Neuronal stem cell (in vitro differentiated cells): ENCODE measurements at regions not wholly inside any gene's neighbourhood (a gene's known extent, or its start where the extent isn't known, plus 50 kb on each side); places are given as distances from the start of the nearest gene placed in this dataset.

Experiments
- DNase-seq: peaks from one replicate; pipeline ENCODE4 v3.0.0-alpha.2; 2013; ENCODE audit warnings: low spot score
- H2AFZ ChIP-seq: one replicate; pipeline ENCODE4 v1.6.1; 2013; ENCODE audit warnings: mild to moderate bottlenecking, low read length, inconsistent platforms
- H2AK5ac ChIP-seq: 2 replicates; pipeline ENCODE4 v1.6.1; 2013; ENCODE audit warnings: low read depth, mild to moderate bottlenecking, inconsistent platforms, low read length, moderate library complexity, mixed read lengths
- H2BK120ac ChIP-seq: 2 replicates; pipeline ENCODE4 v1.6.1; 2013; ENCODE audit warnings: low read depth, mild to moderate bottlenecking, inconsistent platforms, low read length, moderate library complexity, mixed read lengths
- H2BK12ac ChIP-seq: one replicate; pipeline ENCODE4 v1.6.1; 2013; ENCODE audit warnings: low read length, inconsistent platforms
- H2BK15ac ChIP-seq: 2 replicates; pipeline ENCODE4 v1.6.1; 2013; ENCODE audit warnings: mild to moderate bottlenecking, low read length, inconsistent platforms, mixed read lengths
- H2BK5ac ChIP-seq: one replicate; pipeline ENCODE4 v1.6.1; 2013; ENCODE audit warnings: inconsistent platforms, mild to moderate bottlenecking, low read length, moderate library complexity
- H3K14ac ChIP-seq: one replicate; pipeline ENCODE4 v1.6.1; 2013; ENCODE audit warnings: low read length, inconsistent platforms
- H3K18ac ChIP-seq: 2 replicates; pipeline ENCODE4 v1.6.1; 2013; ENCODE audit warnings: low read length, inconsistent platforms
- H3K23ac ChIP-seq: 2 replicates; pipeline ENCODE4 v1.6.1; 2013; ENCODE audit warnings: low read depth, mild to moderate bottlenecking, mixed read lengths, low read length, inconsistent platforms; ENCODE audit not compliant: poor library complexity
- H3K27ac ChIP-seq: replicated peaks from 3 replicates; pipeline ENCODE4 v1.5.1; 2013; ENCODE audit warnings: low read length, inconsistent platforms
- H3K27me3 ChIP-seq, 3 experiments: 2 replicates each; pipeline ENCODE4 v1.6.1; 2013; ENCODE audit warnings: low read length in 3 of 3, mild to moderate bottlenecking in 2 of 3, inconsistent platforms in 1 of 3, low read depth in 1 of 3, mixed read lengths in 1 of 3, moderate library complexity in 1 of 3; ENCODE audit not compliant: control insufficient read depth in 3 of 3, insufficient read depth in 3 of 3
- H3K36me3 ChIP-seq, 2 donors: replicated peaks in 1 of 2; 2 replicates each; pipeline ENCODE4 v1.6.1; 2013; ENCODE audit warnings: low read length in 2 of 2; ENCODE audit not compliant: control insufficient read depth in 2 of 2, insufficient read depth in 2 of 2
- H3K4ac ChIP-seq: 2 replicates; pipeline ENCODE4 v1.6.1; 2013; ENCODE audit warnings: inconsistent platforms, mild to moderate bottlenecking, low read length, moderate library complexity
- H3K4me1 ChIP-seq, 2 donors: 1 replicate in 1 of 2; 2 replicates in 1 of 2; pipeline ENCODE4 v1.6.1; 2013; ENCODE audit warnings: low read length in 2 of 2, low read depth in 1 of 2; ENCODE audit not compliant: control insufficient read depth in 2 of 2, insufficient read depth in 1 of 2
- H3K4me2 ChIP-seq: one replicate; pipeline ENCODE4 v1.6.1; 2013; ENCODE audit warnings: mild to moderate bottlenecking, low read length, inconsistent platforms; ENCODE audit not compliant: insufficient read depth, poor library complexity, severe bottlenecking
- H3K4me3 ChIP-seq, 2 donors: 2 replicates each; pipeline ENCODE4 v1.5.1; 2013; ENCODE audit warnings: low read length in 2 of 2, mild to moderate bottlenecking in 2 of 2, inconsistent platforms in 1 of 2, moderate library complexity in 1 of 2
- H3K79me1 ChIP-seq: one replicate; pipeline ENCODE4 v1.6.1; 2013; ENCODE audit warnings: low read depth, mild to moderate bottlenecking, inconsistent platforms, low read length, moderate library complexity
- H3K9ac ChIP-seq: one replicate; pipeline ENCODE4 v1.6.1; 2013; ENCODE audit warnings: mild to moderate bottlenecking, low read depth, low read length, inconsistent platforms; ENCODE audit not compliant: poor library complexity
- H3K9me3 ChIP-seq, 2 donors: replicated peaks in 1 of 2; 2 replicates each; pipeline versions ENCODE3 to v1.6.1; 2013; ENCODE audit warnings: low read length in 2 of 2, mild to moderate bottlenecking in 2 of 2, inconsistent platforms in 1 of 2, low read depth in 1 of 2, mixed read lengths in 1 of 2, moderate library complexity in 1 of 2; ENCODE audit not compliant: control insufficient read depth in 2 of 2, insufficient read depth in 1 of 2
- H4K8ac ChIP-seq: one replicate; pipeline ENCODE4 v1.6.1; 2013; ENCODE audit warnings: low read depth, mild to moderate bottlenecking, inconsistent platforms, low read length, moderate library complexity
- H4K91ac ChIP-seq: one replicate; pipeline ENCODE4 v1.6.1; 2013; ENCODE audit warnings: low read length, low read depth, mild to moderate bottlenecking, inconsistent platforms; ENCODE audit not compliant: poor library complexity
- WGBS, 2 donors: extraction: QIAGEN DNeasy Blood & Tissue Kit; methylation state at CpG; one replicate each; pipeline ENCODE4 v1.1.7; 2013; ENCODE audit warnings: missing lambda C conversion rate in 2 of 2, mixed read lengths in 1 of 2; ENCODE audit not compliant: insufficient read length in 2 of 2, insufficient replicate concordance in 1 of 2; ENCODE audit errors: extremely low coverage in 2 of 2; 5-methylcytosine and 5-hydroxymethylcytosine counted together

DNA sequence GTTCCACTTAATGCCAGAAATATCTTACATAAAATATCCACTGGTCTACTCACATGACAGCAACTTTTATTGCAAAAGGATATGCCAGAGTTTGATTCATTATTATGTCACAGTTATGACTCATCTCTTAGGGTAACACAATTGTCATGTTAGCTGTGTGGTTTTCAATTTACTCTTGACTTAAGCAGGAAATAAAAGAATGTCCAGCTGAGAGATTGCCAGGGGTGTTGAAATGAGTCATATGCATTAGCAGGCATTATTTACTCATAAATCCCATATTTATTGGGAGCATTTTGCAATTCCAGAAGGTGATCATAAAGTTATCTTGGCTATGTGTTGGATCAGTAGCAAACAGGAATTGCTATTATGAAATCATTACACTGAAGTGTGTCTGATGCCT lies 1164.6 kb upstream of the CDH18 start:
- Histone ChIP-seq H3K36me3 (no peaks in the 10 kb centered on the region), H2AFZ (no peak overlapping the region), H3K18ac (no peak overlapping the region)

DNA sequence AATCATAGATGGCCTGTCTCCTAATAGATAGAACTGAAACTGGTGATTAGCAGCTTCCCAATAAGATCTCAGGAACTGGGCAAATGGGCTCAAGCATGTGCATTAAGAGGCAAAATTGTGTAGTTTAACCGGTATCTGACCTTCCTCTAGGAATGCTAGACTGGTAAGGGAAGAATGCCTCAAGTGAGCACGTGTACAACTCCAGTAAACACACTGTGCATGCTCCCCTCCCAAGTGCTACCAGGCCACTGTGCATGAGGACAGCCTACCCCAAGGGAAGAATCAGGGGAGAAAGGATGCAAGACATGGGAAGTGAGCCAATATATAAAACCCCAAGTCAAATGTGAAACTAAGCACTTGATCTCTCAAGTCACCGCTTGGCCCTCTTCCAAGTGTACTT lies 1157.4 kb upstream of the CDH18 start:
- H3K79me1 ChIP-seq = no peaks in the 10 kb centered on the region
- no peak overlapping the region for H4K8ac ChIP-seq
- H3K27me3 ChIP-seq = no peaks in the 10 kb centered on the region
- H3K9ac ChIP-seq = no peak overlapping the region
- H2BK5ac ChIP-seq = no peak overlapping the region
- H2BK15ac ChIP-seq = no peak overlapping the region
- H2AFZ ChIP-seq = no peak overlapping the region
- H3K23ac ChIP-seq = no peak overlapping the region
- H3K4me2 ChIP-seq = no peak overlapping the region
- no peaks in the 10 kb centered on the region for H3K36me3 ChIP-seq
- no peak overlapping the region for H3K4me3 ChIP-seq
- H3K9me3 ChIP-seq = no peaks in the 10 kb centered on the region
- no peak for DNase-seq
- no peak overlapping the region for H4K91ac ChIP-seq
- H3K4ac ChIP-seq = no peak overlapping the region
- no peak overlapping the region for H3K27ac ChIP-seq
- no peak overlapping the region for H2BK120ac ChIP-seq
- no CpG with 5 or more reads among the region's 3 CpGs for WGBS, 2 donors
- H2AK5ac ChIP-seq = no peak overlapping the region
- H3K4me1 ChIP-seq = no peaks in the 10 kb centered on the region
- H3K18ac ChIP-seq = no peak overlapping the region
- no peak overlapping the region for H3K14ac ChIP-seq
- H2BK12ac ChIP-seq = no peak overlapping the region

More for the DNA sequence above, 1164.6 kb upstream of the CDH18 start:
- no peak overlapping the region for H3K9ac ChIP-seq
- no peaks in the 10 kb centered on the region for H3K4me1 ChIP-seq
- no peak overlapping the region for H3K4ac ChIP-seq
- H3K79me1 ChIP-seq = no peaks in the 10 kb centered on the region
- H3K9me3 ChIP-seq = no peaks in the 10 kb centered on the region
- no peak overlapping the region for H2BK12ac ChIP-seq
- no peak overlapping the region for H2AK5ac ChIP-seq
- H3K23ac ChIP-seq = no peak overlapping the region
- H3K14ac ChIP-seq = no peak overlapping the region
- H3K27ac ChIP-seq = no peak overlapping the region
- no peak overlapping the region for H2BK5ac ChIP-seq
- H3K4me3 ChIP-seq = no peak overlapping the region
- H4K91ac ChIP-seq = no peak overlapping the region
- DNase-seq = no peak
- H4K8ac ChIP-seq = no peak overlapping the region
- no peaks in the 10 kb centered on the region for H3K27me3 ChIP-seq
- H2BK120ac ChIP-seq = no peak overlapping the region
- no peak overlapping the region for H2BK15ac ChIP-seq
- H3K4me2 ChIP-seq = no peak overlapping the region

- no peaks in the 10 kb centered on the region for H3K4me1 ChIP-seq
These were observed 1155.7 kb upstream of the CDH18 start for GRCh38 chr5:21143686-21144085.

GRCh38 chr5:21142791-21143190 lies 1154.8 kb upstream of the CDH18 start:
- WGBS, 2 donors = no CpG with 5 or more reads among the region's 9 CpGs
- no peak overlapping the region for H3K27ac ChIP-seq

More at GRCh38 chr5:21143686-21144085, 1155.7 kb upstream of the CDH18 start:
- Histone ChIP-seq H3K23ac (no peak overlapping the region), H3K27ac (no peak overlapping the region), H4K8ac (no peak overlapping the region), H2AK5ac (no peak overlapping the region), H4K91ac (no peak overlapping the region), H3K9me3 (no peaks in the 10 kb centered on the region), H3K36me3 (no peaks in the 10 kb centered on the region), H2AFZ (no peak overlapping the region), H2BK15ac (no peak overlapping the region), H3K9ac (no peak overlapping the region), H3K27me3 (no peaks in the 10 kb centered on the region), H3K18ac (no peak overlapping the region), H2BK120ac (no peak overlapping the region), H3K4ac (no peak overlapping the region), H3K4me3 (no peak overlapping the region), H2BK5ac (no peak overlapping the region), H3K14ac (no peak overlapping the region), H3K4me2 (no peak overlapping the region), H2BK12ac (no peak overlapping the region), H3K79me1 (no peaks in the 10 kb centered on the region)
- no CpG with 5 or more reads among the region's 4 CpGs for WGBS, 2 donors
- no peak for DNase-seq

More at GRCh38 chr5:21142791-21143190, 1154.8 kb upstream of the CDH18 start:
- Histone ChIP-seq H3K9me3 (no peaks in the 10 kb centered on the region), H2BK120ac (no peak overlapping the region), H3K4me2 (no peak overlapping the region), H2BK5ac (no peak overlapping the region), H2BK12ac (no peak overlapping the region), H3K14ac (no peak overlapping the region), H2BK15ac (no peak overlapping the region), H4K8ac (no peak overlapping the region), H3K4me1 (no peaks in the 10 kb centered on the region), H3K9ac (no peak overlapping the region), H3K36me3 (no peaks in the 10 kb centered on the region), H2AK5ac (no peak overlapping the region), H4K91ac (no peak overlapping the region), H3K79me1 (no peaks in the 10 kb centered on the region), H3K27me3 (no peaks in the 10 kb centered on the region), H3K4me3 (no peak overlapping the region), H3K23ac (no peak overlapping the region), H3K18ac (no peak overlapping the region), H2AFZ (no peak overlapping the region), H3K4ac (no peak overlapping the region)
- no peak for DNase-seq
